Aorta (tissue), 5 donors: ENCODE measurements at regions not wholly inside any gene's neighbourhood (a gene's known extent, or its start where the extent isn't known, plus 50 kb on each side); places are given as distances from the start of the nearest gene placed in this dataset.

Source experiments
- ATAC-seq: fragments of 200-7000 bp; cut with Tn5 transposase; one replicate; pipeline ENCODE4 v1.9.1; 2022; ENCODE audit warnings: moderate library complexity; ENCODE audit not compliant: low FRiP score
- DNase-seq, 2 donors: peaks; one replicate each; pipeline ENCODE4 v3.0.0-alpha.2; 2020
- H3K27ac ChIP-seq, 2 donors: one replicate each; pipeline ENCODE4 v1.5.1; 2013; ENCODE audit warnings: low read length in 2 of 2, mild to moderate bottlenecking in 2 of 2, moderate library complexity in 2 of 2, control low read depth in 1 of 2, inconsistent platforms in 1 of 2, low read depth in 1 of 2
- H3K27me3 ChIP-seq, 2 donors: one replicate each; pipeline ENCODE4 v1.6.1; 2013; ENCODE audit warnings: control low read depth in 1 of 2, low read length in 1 of 2, mild to moderate bottlenecking in 1 of 2, moderate library complexity in 1 of 2; ENCODE audit not compliant: insufficient read depth in 2 of 2, control insufficient read depth in 1 of 2
- H3K36me3 ChIP-seq, 2 donors: one replicate each; pipeline ENCODE4 v1.6.1; 2013; ENCODE audit warnings: control low read depth in 1 of 2, low read length in 1 of 2, mild to moderate bottlenecking in 1 of 2; ENCODE audit not compliant: insufficient read depth in 2 of 2, control insufficient read depth in 1 of 2
- H3K4me1 ChIP-seq, 2 donors: one replicate each; pipeline ENCODE4 v1.6.1; 2013; ENCODE audit warnings: low read length in 2 of 2, control low read depth in 1 of 2, mild to moderate bottlenecking in 1 of 2, moderate library complexity in 1 of 2; ENCODE audit not compliant: insufficient read depth in 2 of 2, control insufficient read depth in 1 of 2
- H3K4me3 ChIP-seq, 2 donors: one replicate each; pipeline ENCODE4 v1.5.1; 2013; ENCODE audit warnings: low read length in 2 of 2, control low read depth in 1 of 2, mild to moderate bottlenecking in 1 of 2
- H3K9me3 ChIP-seq: one replicate; pipeline ENCODE4 v1.6.1; 2013; ENCODE audit warnings: mild to moderate bottlenecking, low read length; ENCODE audit not compliant: control insufficient read depth
- WGBS, 2 donors: extraction: QIAGEN DNeasy Blood & Tissue Kit; methylation state at CpG; one replicate each; pipeline ENCODE4 v1.1.7; 2013; 5-methylcytosine and 5-hydroxymethylcytosine counted together
- intact Hi-C, 2 donors: fragments of 100-400 bp; cut with DNase I; formaldehyde crosslinking; loops; one replicate each; pipeline versions ENCODE4 v1.14.2 to v1.15.0; 2022
- donor health status: healthy with polysubstance abuse.
- donor health status: Bipolar disorder and iron deficiency.
- donor health status: DM: no; HTN: no; CAD: no.
- donor health status: DM: no; HTN: no; CAD: no.
- donor health status: DM: yes; HTN: yes; CAD: no.

- Histone ChIP-seq H3K9me3 (no peaks in the 10 kb centered on the region), H3K36me3 (no peaks in the 10 kb centered on the region), H3K27me3 (no peaks in the 10 kb centered on the region), H3K4me3 (no peak overlapping the region), H3K4me1 (no peaks in the 10 kb centered on the region), H3K27ac (no peak overlapping the region)
- intact Hi-C loops = no loop called here
- 60 to 73% methylated on average over 3 of the region's 3 CpGs for WGBS, 2 donors
- DNase-seq (no peak), ATAC-seq (no peak)
These were observed 526.9 kb downstream of the NPIPA7 start for GRCh38 chr16:16905850-16906249.

GRCh38 chr16:16907089-16907488, 528.1 kb downstream of the NPIPA7 start:
- H3K36me3 ChIP-seq = no peaks in the 10 kb centered on the region

DNA sequence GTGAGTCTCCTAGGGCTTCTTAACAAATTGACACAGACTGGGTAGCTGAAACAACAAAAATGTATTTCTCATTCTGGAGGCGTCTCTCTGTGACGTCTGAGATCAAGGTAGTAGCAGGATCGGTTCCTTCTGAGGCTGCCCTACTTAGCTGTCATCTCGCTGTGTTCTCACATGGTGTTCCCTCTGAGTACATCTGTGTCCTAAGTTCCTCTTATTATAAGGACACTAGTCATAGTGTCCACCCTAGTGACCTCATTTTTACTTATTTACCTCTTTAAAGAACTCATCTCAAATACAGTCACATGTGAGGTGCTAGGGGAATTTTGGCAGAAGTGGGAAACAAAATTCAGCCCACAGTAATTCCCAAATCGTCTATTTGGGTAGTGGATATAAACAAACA, 529.1 kb downstream of the NPIPA7 start:
- Histone ChIP-seq H3K9me3 (peaks cover under 1% of the 10 kb centered on the region), H3K27me3 (no peaks in the 10 kb centered on the region), H3K4me3 (no peak overlapping the region), H3K27ac (no peak overlapping the region), H3K4me1 (no peaks in the 10 kb centered on the region), H3K36me3 (no peaks in the 10 kb centered on the region)
- DNase-seq (no peak), ATAC-seq (no peak)
- 62 to 64% methylated on average over 5 of the region's 5 CpGs for WGBS, 2 donors
- intact Hi-C loops = no loop called here

More at GRCh38 chr16:16907089-16907488, 528.1 kb downstream of the NPIPA7 start:
- no peak for ATAC-seq
- H3K4me3 ChIP-seq = no peak overlapping the region
- no peaks in the 10 kb centered on the region for H3K27me3 ChIP-seq
- H3K4me1 ChIP-seq = no peaks in the 10 kb centered on the region
- H3K9me3 ChIP-seq = no peaks in the 10 kb centered on the region
- intact Hi-C loops = no loop called here
- H3K27ac ChIP-seq = no peak overlapping the region
- no peak for DNase-seq

- Histone ChIP-seq H3K4me1 (no peaks in the 10 kb centered on the region), H3K9me3 (peaks cover 2% of the 10 kb centered on the region), H3K27me3 (no peaks in the 10 kb centered on the region), H3K4me3 (no peak overlapping the region), H3K27ac (no peak overlapping the region), H3K36me3 (no peaks in the 10 kb centered on the region)
- intact Hi-C loops = no loop called here
- ATAC-seq = no peak
- DNase-seq = no peak
- WGBS, 2 donors = 68 to 77% methylated on average over 3 of the region's 3 CpGs
These were observed 530.2 kb downstream of the NPIPA7 start for GRCh38 chr16:16909126-16909525.

- Histone ChIP-seq H3K4me1 (no peaks in the 10 kb centered on the region), H3K36me3 (no peaks in the 10 kb centered on the region), H3K9me3 (peaks cover 2% of the 10 kb centered on the region), H3K27me3 (no peaks in the 10 kb centered on the region), H3K4me3 (no peak overlapping the region), H3K27ac (no peak overlapping the region)
- ATAC-seq = no peak
- intact Hi-C loops = no loop called here
- WGBS, 2 donors = 80 to 84% methylated on average over 1 of the region's 1 CpG
- no peak for DNase-seq
These were observed 531.7 kb downstream of the NPIPA7 start for GRCh38 chr16:16910666-16911065.

- ATAC-seq = no peak
- 51 to 78% methylated on average over 3 of the region's 3 CpGs for WGBS, 2 donors
- Histone ChIP-seq H3K4me3 (no peak overlapping the region), H3K4me1 (no peaks in the 10 kb centered on the region), H3K36me3 (no peaks in the 10 kb centered on the region), H3K9me3 (peaks cover 2% of the 10 kb centered on the region), H3K27ac (no peak overlapping the region), H3K27me3 (peaks cover 0 to 2% of the 10 kb centered on the region in 2 donors)
- no peak for DNase-seq
- intact Hi-C loops = no loop called here
These were observed 536.8 kb downstream of the NPIPA7 start for GRCh38 chr16:16915771-16916170.

GRCh38 chr16:16917191-16917785, 538.3 kb downstream of the NPIPA7 start:
- intact Hi-C loops = no loop called here
- ATAC-seq (no peak), DNase-seq (no peak)
- Histone ChIP-seq H3K9me3 (peaks cover 2% of the 10 kb centered on the region), H3K36me3 (no peaks in the 10 kb centered on the region), H3K27me3 (peaks cover 0 to 2% of the 10 kb centered on the region in 2 donors), H3K27ac (no peak overlapping the region), H3K4me1 (no peaks in the 10 kb centered on the region), H3K4me3 (no peak overlapping the region)
- 7 to 13% methylated on average over 10 of the region's 10 CpGs for WGBS, 2 donors

DNA sequence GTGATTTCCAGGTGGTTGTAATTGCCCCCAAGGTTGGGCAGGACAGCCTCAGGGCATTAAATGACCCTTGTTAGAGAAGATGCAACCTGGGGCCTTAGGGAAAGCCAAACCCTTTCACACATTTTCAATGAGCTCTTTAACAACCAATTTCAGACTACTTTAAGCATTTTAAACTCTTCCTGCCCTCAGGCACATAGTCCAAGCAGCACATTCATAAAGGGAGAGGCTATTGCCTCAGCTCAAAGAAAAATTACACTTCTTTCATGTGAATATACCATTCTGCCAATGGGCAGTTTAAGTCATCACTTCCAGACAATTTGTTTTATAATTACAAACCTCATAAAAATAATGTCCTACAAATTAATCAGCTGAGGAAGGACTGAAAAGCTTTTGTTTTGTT, 544.5 kb downstream of the NPIPA7 start:
- H3K36me3 ChIP-seq = no peaks in the 10 kb centered on the region
- no peak overlapping the region for H3K27ac ChIP-seq
- ATAC-seq (no peak), DNase-seq (no peak)
- peaks cover 0 to 2% of the 10 kb centered on the region in 2 donors for H3K27me3 ChIP-seq
- H3K4me1 ChIP-seq = no peaks in the 10 kb centered on the region
- H3K9me3 ChIP-seq = peaks cover 1% of the 10 kb centered on the region
- intact Hi-C loops = no loop called here
- no peak overlapping the region for H3K4me3 ChIP-seq

DNA sequence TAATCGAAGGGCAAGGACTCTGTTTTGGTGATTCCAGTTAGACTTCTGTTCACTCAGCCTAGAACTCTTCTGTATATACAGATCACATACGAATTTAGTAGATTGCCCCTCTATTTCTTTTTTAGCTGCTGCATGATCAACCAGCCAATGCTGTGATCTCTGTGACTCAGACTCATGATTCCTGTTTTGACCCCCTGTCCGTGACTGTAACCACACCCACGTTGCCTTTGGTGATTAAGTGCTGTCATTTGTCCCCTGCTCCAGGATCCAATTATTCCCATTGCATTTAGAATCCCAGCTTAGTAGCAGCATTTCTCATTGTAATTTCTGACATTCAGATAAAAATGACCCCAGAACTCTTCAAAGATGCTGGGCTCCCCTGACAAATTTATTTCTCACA, 545.7 kb downstream of the NPIPA7 start:
- DNase-seq = no peak
- H3K36me3 ChIP-seq = no peaks in the 10 kb centered on the region
- H3K4me3 ChIP-seq = no peak overlapping the region
- H3K27me3 ChIP-seq = peaks cover 0 to 2% of the 10 kb centered on the region in 2 donors
- H3K4me1 ChIP-seq = no peaks in the 10 kb centered on the region
- ATAC-seq = no peak
- WGBS, 2 donors = 48 to 50% methylated on average over 4 of the region's 4 CpGs
- H3K27ac ChIP-seq = no peak overlapping the region
- intact Hi-C loops = no loop called here
- H3K9me3 ChIP-seq = peaks cover 1% of the 10 kb centered on the region
